ENCODE measurements at regions not wholly inside any gene's neighbourhood (a gene's known extent, or its start where the extent isn't known, plus 50 kb on each side); places are given as distances from the start of the nearest gene placed in this dataset.

GRCh38 chr9:16243798-16244197 is 626.7 kb downstream of the BNC2 start:
- DNase-seq (ENCODE audit: low read depth): no peak

- no peak for DNase-seq (ENCODE audit: low read depth)
These were observed 624.6 kb downstream of the BNC2 start for GRCh38 chr9:16245756-16246440.

- no peak for DNase-seq (ENCODE audit: low read depth)
These were observed 623.7 kb downstream of the BNC2 start for GRCh38 chr9:16246785-16247184.

- no peak for DNase-seq (ENCODE audit: low read depth)
These were observed 623.1 kb downstream of the BNC2 start for GRCh38 chr9:16247188-16247875.

- DNase-seq (ENCODE audit: low read depth): no peak
These were observed 621.6 kb downstream of the BNC2 start for GRCh38 chr9:16248822-16249221.

GRCh38 chr9:16252616-16253015 is 617.9 kb downstream of the BNC2 start:
- DNase-seq (ENCODE audit: low read depth): no peak

- DNase-seq (ENCODE audit: low read depth): no peak
These were observed 615.8 kb downstream of the BNC2 start for GRCh38 chr9:16254674-16255073.

- no peak for DNase-seq (ENCODE audit: low read depth)
These were observed 615.3 kb downstream of the BNC2 start for GRCh38 chr9:16255217-16255616.

GRCh38 chr9:16257604-16258003 is 612.9 kb downstream of the BNC2 start:
- no peak for DNase-seq (ENCODE audit: low read depth)

- DNase-seq (ENCODE audit: low read depth): no peak
These were observed 612.3 kb downstream of the BNC2 start for GRCh38 chr9:16258191-16258590.

- DNase-seq (ENCODE audit: low read depth): no peak
These were observed 611.8 kb downstream of the BNC2 start for GRCh38 chr9:16258708-16259107.

GRCh38 chr9:16262477-16263261 is 607.8 kb downstream of the BNC2 start:
- DNase-seq (ENCODE audit: low read depth): no peak

- no peak for DNase-seq (ENCODE audit: low read depth)
These were observed 604.8 kb downstream of the BNC2 start for GRCh38 chr9:16265688-16266087.

- no peak for DNase-seq (ENCODE audit: low read depth)
These were observed 603.7 kb downstream of the BNC2 start for GRCh38 chr9:16266648-16267276.

- DNase-seq (ENCODE audit: low read depth): no peak
These were observed 603.0 kb downstream of the BNC2 start for GRCh38 chr9:16267281-16268066.

- DNase-seq (ENCODE audit: low read depth): no peak
These were observed 602.2 kb downstream of the BNC2 start for GRCh38 chr9:16268067-16268881.

- DNase-seq (ENCODE audit: low read depth): no peak
These were observed 598.5 kb downstream of the BNC2 start for GRCh38 chr9:16271967-16272366.

GRCh38 chr9:16272776-16273175 is 597.7 kb downstream of the BNC2 start:
- no peak for DNase-seq (ENCODE audit: low read depth)

- DNase-seq (ENCODE audit: low read depth): no peak
These were observed 594.5 kb downstream of the BNC2 start for GRCh38 chr9:16275795-16276624.

GRCh38 chr9:16276866-16277265 is 593.6 kb downstream of the BNC2 start:
- DNase-seq (ENCODE audit: low read depth): no peak

Measured in stimulated activated CD8-positive, alpha-beta memory T cell treated with anti-CD3 and anti-CD28 coated beads, Interleukin-15, amount 100 ng/mL, for 24 hours (primary cell).